HL-60 (cell line): ENCODE measurements at regions not wholly inside any gene's neighbourhood (a gene's known extent, or its start where the extent isn't known, plus 50 kb on each side); places are given as distances from the start of the nearest gene placed in this dataset.

ENCODE experiments used
- DNase-seq, 2 experiments: peaks; one replicate each; pipeline ENCODE4 v3.0.0-alpha.2; 2010 to 2020; ENCODE audit warnings: low read depth in 1 of 2, low spot score in 1 of 2
- H3K27ac ChIP-seq: fragments of 250-450 bp; sonication (Bioruptor Pico); replicated peaks from 2 replicates; pipeline ENCODE4 v1.5.1; 2020; ENCODE audit warnings: mild to moderate bottlenecking, moderate library complexity
- H3K27me3 ChIP-seq: fragments of 250-450 bp; sonication (Bioruptor Pico); 2 replicates; pipeline ENCODE4 v1.5.1; 2021; ENCODE audit warnings: mild to moderate bottlenecking, moderate library complexity; ENCODE audit not compliant: insufficient read depth, poor library complexity, severe bottlenecking
- H3K4me3 ChIP-seq: replicated peaks from 2 replicates; pipeline ENCODE4 v1.5.1; 2011; ENCODE audit warnings: mild to moderate bottlenecking, control low read depth, low read length; ENCODE audit not compliant: insufficient read depth
- CTCF ChIP-seq: IDR thresholded peaks from one replicate; pipeline ENCODE4 v1.5.1; 2011; ENCODE audit warnings: low read length, control low read depth, inconsistent platforms; ENCODE audit not compliant: insufficient read depth
- GABPA ChIP-seq: IDR thresholded peaks from 2 replicates; pipeline ENCODE4 v1.6.1; 2012; ENCODE audit warnings: low read depth
- POLR2AphosphoS5 ChIP-seq: IDR thresholded peaks from 2 replicates; pipeline ENCODE4 v1.6.1; 2012; ENCODE audit warnings: low read depth
- REST ChIP-seq: IDR thresholded peaks from 2 replicates; pipeline ENCODE4 v1.6.1; 2012; ENCODE audit warnings: low read depth; ENCODE audit not compliant: insufficient replicate concordance
- SPI1 ChIP-seq: IDR thresholded peaks from 2 replicates; pipeline ENCODE4 v1.6.1; 2012; ENCODE audit warnings: low read depth, mild to moderate bottlenecking, borderline replicate concordance

DNA sequence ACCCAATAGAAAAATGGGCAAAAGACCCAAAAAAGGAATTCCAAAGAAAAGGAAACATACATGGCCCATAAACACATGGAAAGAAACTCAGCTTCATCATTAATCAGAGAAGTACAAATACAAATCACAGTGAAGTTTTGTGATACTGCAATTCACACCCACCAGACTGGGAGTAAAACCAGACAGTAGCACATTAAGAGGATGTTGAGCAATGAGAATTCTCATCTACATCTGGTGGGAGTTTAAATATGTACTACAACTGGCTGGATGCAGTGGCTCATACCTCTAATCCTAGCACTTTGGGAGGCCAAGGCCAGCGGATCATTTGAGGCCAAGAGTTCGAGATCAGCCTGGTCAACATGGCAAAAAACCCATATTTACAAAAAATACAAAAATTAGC lies 125.7 kb upstream of the PHACTR1 start:
- no peak overlapping the region for H3K27ac ChIP-seq
- TF ChIP-seq GABPA: no peak
- no peak for TF ChIP-seq POLR2AphosphoS5
- TF ChIP-seq SPI1: no peak
- TF ChIP-seq REST: no peak
- TF ChIP-seq CTCF: no peak
- no peak overlapping the region for H3K4me3 ChIP-seq
- no peaks in the 10 kb centered on the region for H3K27me3 ChIP-seq
- no peak for DNase-seq

DNA sequence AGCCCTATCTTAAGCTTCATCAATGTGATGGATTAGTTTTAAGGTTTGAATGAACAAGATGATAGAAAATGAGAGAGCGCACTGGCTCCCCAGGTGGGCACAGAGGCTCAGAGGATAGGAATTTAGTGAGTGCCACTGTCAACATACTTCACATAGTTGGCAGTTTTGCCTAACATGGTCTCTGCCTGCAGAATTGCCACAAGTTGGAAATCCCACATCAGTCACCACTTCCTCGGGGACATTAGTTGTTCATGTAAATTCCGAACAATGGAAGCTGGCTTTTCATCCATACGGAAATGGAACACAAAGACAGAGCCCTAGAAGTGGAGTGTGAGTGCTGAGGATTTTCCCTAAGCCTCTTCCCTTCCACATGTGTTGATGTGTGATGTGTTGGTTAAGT lies 123.9 kb upstream of the PHACTR1 start:
- Histone ChIP-seq H3K4me3 (no peak overlapping the region), H3K27me3 (no peaks in the 10 kb centered on the region), H3K27ac (no peak overlapping the region)
- no peak for DNase-seq
- TF ChIP-seq CTCF: no peak
- no peak for TF ChIP-seq POLR2AphosphoS5
- TF ChIP-seq REST: no peak
- no peak for TF ChIP-seq GABPA
- no peak for TF ChIP-seq SPI1

- TF ChIP-seq POLR2AphosphoS5: no peak
- no peak for TF ChIP-seq GABPA
- TF ChIP-seq CTCF: no peak
- no peak for TF ChIP-seq REST
- Histone ChIP-seq H3K27me3 (no peaks in the 10 kb centered on the region), H3K27ac (no peak overlapping the region), H3K4me3 (no peak overlapping the region)
- no peak for DNase-seq
Observed at GRCh38 chr6:12593771-12594529, 122.6 kb upstream of the PHACTR1 start.
